HepG2 (cell line): ENCODE measurements at regions not wholly inside any gene's neighbourhood (a gene's known extent, or its start where the extent isn't known, plus 50 kb on each side); places are given as distances from the start of the nearest gene placed in this dataset.
A peak's percentile ranks its signal among the peaks of the same experiment; 100 is the strongest.

ENCODE experiments used
- ATAC-seq: fragments of 200-7000 bp; cut with Tn5 transposase; 3 replicates; pipeline ENCODE4 v1.9.1; 2020; ENCODE audit warnings: mild to moderate bottlenecking, moderate library complexity
- BruUV-seq: library from RNA; stranded (reverse); fragments of 400-500 nt; replicated peaks from 2 replicates; lab custom pipeline; 2021; lab: Mats Ljungman, UMichigan
- CTCF ChIA-PET: fragments of 300-600 bp; formaldehyde crosslinking; extraction: SDS; loops from one replicate; lab custom pipeline; 2021; ENCODE audit warnings: low total read pairs, inconsistent platforms, low intra/inter-chr PET ratio; lab: Yijun Ruan, JAX
- POLR2A ChIA-PET: fragments of 350-600 bp; sonication (Branson Sonifier 250); formaldehyde crosslinking; loops from one replicate; lab custom pipeline; 2020; ENCODE audit warnings: antibody characterized with exemption, inconsistent platforms; lab: Yijun Ruan, JAX
- DNase-seq: peaks from one replicate; pipeline ENCODE4 v3.0.0-alpha.2; 2015; ENCODE audit warnings: low spot score
- FAIRE-seq: peaks from 3 replicates; lab custom pipeline; 2011; peaks lifted over from hg19 to GRCh38; lab: Jason Lieb, UNC
- H2AFZ ChIP-seq: one replicate; pipeline ENCODE4 v1.6.1; 2011; ENCODE audit warnings: low read length, inconsistent platforms
- H3K27ac ChIP-seq: fragments of 300-600 bp; 3 replicates; pipeline ENCODE4 v1.8.0; 2011; ENCODE audit warnings: mixed run types, mild to moderate bottlenecking, mixed read lengths, low read length, inconsistent platforms; ENCODE audit not compliant: insufficient read depth; ENCODE audit errors: extremely low read length
- H3K27me3 ChIP-seq, 2 experiments: fragments of 200-600 bp in 1 of 2; 2 replicates in 1 of 2; 3 replicates in 1 of 2; pipeline versions ENCODE4 v1.6.0 to v1.8.0; 2011; ENCODE audit warnings: low read length in 2 of 2, mild to moderate bottlenecking in 2 of 2, moderate library complexity in 2 of 2, inconsistent platforms in 1 of 2; ENCODE audit not compliant: insufficient read depth in 2 of 2, control insufficient read depth in 1 of 2
- H3K36me3 ChIP-seq, 2 experiments: fragments of 200-600 bp in 1 of 2; replicated peaks in 1 of 2; 2 replicates in 1 of 2; 3 replicates in 1 of 2; pipeline versions ENCODE4 v1.5.1 to v1.8.0; 2011; ENCODE audit warnings: low read length in 2 of 2, inconsistent platforms in 1 of 2; ENCODE audit not compliant: insufficient read depth in 2 of 2, control insufficient read depth in 1 of 2
- H3K4me1 ChIP-seq: 2 replicates; pipeline ENCODE4 v1.5.1; 2012; ENCODE audit warnings: low read length, inconsistent platforms; ENCODE audit not compliant: insufficient read depth
- H3K4me2 ChIP-seq: 2 replicates; pipeline ENCODE4 v1.6.0; 2011; ENCODE audit warnings: low read depth, low read length, inconsistent platforms
- H3K4me3 ChIP-seq, 3 experiments: fragments of 200-600 bp in 1 of 3; sonication (generic), shearing (Covaris generic) in 1 of 3; replicated peaks in 1 of 3; 2 replicates each; pipeline ENCODE4 v1.5.1; 2011 to 2016; ENCODE audit warnings: low read length in 3 of 3, inconsistent platforms in 2 of 3, low read depth in 2 of 3, mild to moderate bottlenecking in 2 of 3, control low read depth in 1 of 3, mixed read lengths in 1 of 3; ENCODE audit not compliant: insufficient read depth in 1 of 3
- H3K79me2 ChIP-seq: one replicate; pipeline ENCODE4 v1.6.1; 2011; ENCODE audit warnings: low read length, inconsistent platforms; ENCODE audit not compliant: insufficient read depth
- H3K9ac ChIP-seq: 2 replicates; pipeline ENCODE4 v1.6.0; 2011; ENCODE audit warnings: mild to moderate bottlenecking, low read depth, low read length, inconsistent platforms; ENCODE audit not compliant: insufficient read depth
- H3K9me3 ChIP-seq: 2 replicates; pipeline ENCODE4 v1.5.1; 2012; ENCODE audit warnings: mild to moderate bottlenecking, low read length
- H4K20me1 ChIP-seq: 2 replicates; pipeline ENCODE4 v1.6.0; 2011; ENCODE audit warnings: inconsistent platforms, mild to moderate bottlenecking, low read length, moderate library complexity; ENCODE audit not compliant: insufficient read depth
- KLF9 ChIP-seq: IDR thresholded peaks from 2 replicates; pipeline ENCODE4 v1.6.1; 2016; ENCODE audit warnings: low read depth
- MAFF ChIP-seq: IDR thresholded peaks from 2 replicates; pipeline ENCODE4 v1.6.1; 2011; ENCODE audit warnings: low read depth, low read length, improper control_type of control experiment
- MAFK ChIP-seq, 2 experiments: IDR thresholded peaks in 1 of 2; conservative IDR thresholded peaks in 1 of 2; 2 replicates each; pipeline ENCODE4 v1.6.1; 2011; ENCODE audit warnings: improper control_type of control experiment in 2 of 2, low read length in 2 of 2
- NAIF1 ChIP-seq: sonication (generic); formaldehyde crosslinking; IDR thresholded peaks from 2 replicates; pipeline ENCODE4 v1.5.0; 2020; ENCODE audit warnings: mild to moderate bottlenecking, missing genetic modification reagents, borderline replicate concordance
- NFKBIZ ChIP-seq: IDR thresholded peaks from 2 replicates; pipeline ENCODE4 v1.6.1; 2018; ENCODE audit warnings: missing genetic modification reagents, missing compliant biosample characterization
- RFXANK ChIP-seq: IDR thresholded peaks from 2 replicates; pipeline ENCODE4 v1.6.1; 2016
- ZNF615 ChIP-seq: sonication (generic); formaldehyde crosslinking; IDR thresholded peaks from 2 replicates; pipeline ENCODE4 v1.5.0; 2020; ENCODE audit warnings: mild to moderate bottlenecking, missing genetic modification reagents, borderline replicate concordance
- WGBS: methylation state at CpG from one replicate; pipeline ENCODE4 v1.1.6; 2017; ENCODE audit warnings: low lambda C conversion rate; 5-methylcytosine and 5-hydroxymethylcytosine counted together
- in situ Hi-C: cut with HindIII; loops from 2 replicates; pipeline ENCODE4 v1.10.0; 2017; ENCODE audit warnings: low pct_unique_long_range_greater_than_20kb; ENCODE audit not compliant: extremely low pct_ligation_motif_present
- intact Hi-C: fragments of 100-400 bp; cut with micrococcal nuclease; formaldehyde crosslinking; loops from one replicate; pipeline ENCODE4 v1.10.0; 2022; ENCODE audit not compliant: unreplicated experiment
- TF ChIP-seq, protein P1 (sequence below): sonication (generic); formaldehyde crosslinking; IDR thresholded peaks from 2 replicates; pipeline ENCODE4 v1.4.0; 2020; ENCODE audit warnings: missing genetic modification reagents
- TF ChIP-seq, protein P2 (sequence below): sonication (generic); formaldehyde crosslinking; IDR thresholded peaks from 2 replicates; pipeline ENCODE4 v1.4.0; 2020; ENCODE audit warnings: low read depth, mild to moderate bottlenecking, missing genetic modification reagents
- TF ChIP-seq, protein P3 (sequence below): sonication (generic); formaldehyde crosslinking; IDR thresholded peaks from 2 replicates; pipeline ENCODE4 v1.4.0; 2020; ENCODE audit warnings: mild to moderate bottlenecking, missing genetic modification reagents

DNA sequence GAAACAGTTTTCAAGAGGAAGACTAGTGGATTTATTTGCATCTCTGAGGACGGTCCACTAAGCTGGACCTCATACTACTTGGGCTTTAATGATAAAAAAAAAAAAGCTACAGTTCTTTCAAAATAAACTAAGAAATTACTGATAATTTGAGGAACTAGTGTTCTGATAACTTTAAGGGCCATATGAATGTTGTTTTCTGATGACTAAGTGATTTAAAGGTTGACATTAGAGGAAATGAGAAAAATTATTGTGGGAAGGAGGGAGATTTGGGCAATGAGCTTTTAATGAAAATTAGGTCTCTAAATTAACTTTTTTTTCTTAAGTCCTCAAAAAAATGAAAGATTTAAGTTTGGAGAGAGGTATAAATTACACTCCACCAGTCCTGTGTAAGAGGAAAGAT is 60.8 kb upstream of the IL2 start:
- Histone ChIP-seq H4K20me1 (no peaks in the 10 kb centered on the region), H3K79me2 (no peaks in the 10 kb centered on the region), H3K27ac (no peak overlapping the region), H3K4me3 (no peak overlapping the region), H2AFZ (no peak overlapping the region), H3K36me3 (no peaks in the 10 kb centered on the region), H3K9me3 (no peaks in the 10 kb centered on the region), H3K27me3 (no peaks in the 10 kb centered on the region; a peak in 1 of 5 replicates), H3K9ac (no peak overlapping the region), H3K4me2 (no peak overlapping the region), H3K4me1 (no peaks in the 10 kb centered on the region)
- BruUV-seq: no TSS peak
- WGBS: 2% methylated on average over 1 of the region's 1 CpG
- in situ Hi-C loops: no loop called here
- intact Hi-C loops: no loop called here
- FAIRE-seq: no peak
- no peak for ATAC-seq
- no peak for DNase-seq
- ChIA-PET CTCF (no interaction called here), POLR2A (no interaction called here)
- TF ChIP-seq NAIF1 (CRISPR knock-in tag): no peak
- peak; percentile 33; the same call in 1 of the 2 replicates for TF ChIP-seq MAFF
- TF ChIP-seq RFXANK (CRISPR knock-in tag): no peak
- TF ChIP-seq, protein P1, sequence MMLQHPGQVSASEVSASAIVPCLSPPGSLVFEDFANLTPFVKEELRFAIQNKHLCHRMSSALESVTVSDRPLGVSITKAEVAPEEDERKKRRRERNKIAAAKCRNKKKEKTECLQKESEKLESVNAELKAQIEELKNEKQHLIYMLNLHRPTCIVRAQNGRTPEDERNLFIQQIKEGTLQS (CRISPR knock-in tag): no peak
- no peak for TF ChIP-seq NFKBIZ (CRISPR knock-in tag)
- TF ChIP-seq KLF9 (CRISPR knock-in tag): no peak
- TF ChIP-seq, protein P2, sequence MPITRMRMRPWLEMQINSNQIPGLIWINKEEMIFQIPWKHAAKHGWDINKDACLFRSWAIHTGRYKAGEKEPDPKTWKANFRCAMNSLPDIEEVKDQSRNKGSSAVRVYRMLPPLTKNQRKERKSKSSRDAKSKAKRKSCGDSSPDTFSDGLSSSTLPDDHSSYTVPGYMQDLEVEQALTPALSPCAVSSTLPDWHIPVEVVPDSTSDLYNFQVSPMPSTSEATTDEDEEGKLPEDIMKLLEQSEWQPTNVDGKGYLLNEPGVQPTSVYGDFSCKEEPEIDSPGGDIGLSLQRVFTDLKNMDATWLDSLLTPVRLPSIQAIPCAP (CRISPR knock-in tag): no peak
- TF ChIP-seq MAFK (conservative IDR thresholded peaks at IDR 0.05 in 1 of 2, IDR thresholded peaks at IDR 0.05 in 1 of 2; ENCODE audit: low read length in 2 of 2): peak; percentile 46 to 77; a peak in 3 of 4 replicates
- TF ChIP-seq ZNF615: no peak
- TF ChIP-seq, protein P3, sequence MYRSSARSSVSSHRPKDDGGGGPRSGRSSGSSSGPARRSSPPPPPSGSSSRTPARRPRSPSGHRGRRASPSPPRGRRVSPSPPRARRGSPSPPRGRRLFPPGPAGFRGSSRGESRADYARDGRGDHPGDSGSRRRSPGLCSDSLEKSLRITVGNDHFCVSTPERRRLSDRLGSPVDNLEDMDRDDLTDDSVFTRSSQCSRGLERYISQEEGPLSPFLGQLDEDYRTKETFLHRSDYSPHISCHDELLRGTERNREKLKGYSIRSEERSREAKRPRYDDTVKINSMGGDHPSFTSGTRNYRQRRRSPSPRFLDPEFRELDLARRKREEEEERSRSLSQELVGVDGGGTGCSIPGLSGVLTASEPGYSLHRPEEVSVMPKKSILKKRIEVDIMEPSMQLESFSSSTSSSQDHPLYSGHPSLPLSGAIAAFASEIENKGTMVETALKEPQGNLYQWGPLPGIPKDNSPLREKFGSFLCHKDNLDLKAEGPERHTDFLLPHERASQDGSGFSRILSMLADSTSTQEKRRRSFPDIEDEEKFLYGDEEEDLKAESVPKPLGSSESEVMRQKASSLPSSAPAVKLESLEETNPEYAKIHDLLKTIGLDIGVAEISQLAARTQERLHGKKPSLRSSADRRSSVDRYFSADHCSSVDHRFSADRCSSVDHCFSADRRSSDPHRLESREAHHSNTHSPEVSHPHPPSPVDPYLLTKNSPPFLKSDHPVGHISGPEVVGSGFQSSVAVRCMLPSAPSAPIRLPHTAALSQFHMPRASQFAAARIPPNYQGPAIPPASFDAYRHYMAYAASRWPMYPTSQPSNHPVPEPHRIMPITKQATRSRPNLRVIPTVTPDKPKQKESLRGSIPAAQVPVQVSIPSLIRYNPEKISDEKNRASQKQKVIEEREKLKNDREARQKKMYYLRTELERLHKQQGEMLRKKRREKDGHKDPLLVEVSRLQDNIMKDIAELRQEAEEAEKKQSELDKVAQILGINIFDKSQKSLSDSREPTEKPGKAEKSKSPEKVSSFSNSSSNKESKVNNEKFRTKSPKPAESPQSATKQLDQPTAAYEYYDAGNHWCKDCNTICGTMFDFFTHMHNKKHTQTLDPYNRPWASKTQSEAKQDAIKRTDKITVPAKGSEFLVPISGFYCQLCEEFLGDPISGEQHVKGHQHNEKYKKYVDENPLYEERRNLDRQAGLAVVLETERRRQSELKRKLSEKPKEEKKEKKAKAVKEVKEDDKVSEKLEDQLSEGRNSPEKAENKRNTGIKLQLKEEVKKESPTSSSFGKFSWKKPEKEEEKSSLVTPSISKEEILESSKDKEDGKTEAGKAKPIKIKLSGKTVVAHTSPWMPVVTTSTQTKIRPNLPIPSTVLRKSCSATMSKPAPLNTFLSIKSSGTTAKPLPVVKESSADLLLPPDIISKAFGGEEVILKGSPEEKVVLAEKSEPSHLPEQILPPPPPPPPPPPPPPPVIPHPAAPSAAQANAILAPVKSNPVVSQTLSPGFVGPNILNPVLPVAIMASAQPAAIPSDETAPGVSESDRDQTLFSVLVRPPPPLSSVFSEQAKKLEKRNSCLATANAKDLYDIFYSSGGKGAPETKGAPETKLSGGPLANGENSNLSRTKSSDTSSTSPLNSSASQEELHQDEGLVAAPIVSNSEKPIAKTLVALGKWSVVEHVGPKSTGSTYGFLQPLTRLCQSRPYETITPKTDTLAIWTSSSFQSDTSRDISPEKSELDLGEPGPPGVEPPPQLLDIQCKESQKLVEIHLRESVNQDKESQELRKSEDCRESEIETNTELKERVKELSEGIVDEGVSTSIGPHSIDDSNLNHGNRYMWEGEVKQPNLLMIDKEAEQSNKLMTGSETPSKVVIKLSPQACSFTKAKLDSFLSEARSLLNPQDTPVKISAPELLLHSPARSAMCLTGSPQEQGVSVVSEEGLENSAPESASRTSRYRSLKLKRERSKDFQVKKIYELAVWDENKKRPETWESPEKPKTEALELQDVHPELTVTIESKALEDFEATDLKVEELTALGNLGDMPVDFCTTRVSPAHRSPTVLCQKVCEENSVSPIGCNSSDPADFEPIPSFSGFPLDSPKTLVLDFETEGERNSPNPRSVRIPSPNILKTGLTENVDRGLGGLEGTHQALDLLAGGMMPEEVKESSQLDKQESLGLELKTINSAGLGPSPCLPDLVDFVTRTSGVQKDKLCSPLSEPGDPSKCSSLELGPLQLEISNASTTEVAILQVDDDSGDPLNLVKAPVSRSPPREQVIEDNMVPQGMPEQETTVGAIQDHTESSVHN: no peak
